CD4-positive, alpha-beta T cell (primary cell): ENCODE measurements at regions not wholly inside any gene's neighbourhood (a gene's known extent, or its start where the extent isn't known, plus 50 kb on each side); places are given as distances from the start of the nearest gene placed in this dataset.

Experiments
- ATAC-seq: fragments of 200-7000 bp; cut with Tn5 transposase; one replicate; pipeline ENCODE4 v1.10.0; 2022; ENCODE audit warnings: mild to moderate bottlenecking; ENCODE audit not compliant: poor library complexity
- CTCF ChIA-PET: fragments of 350-600 bp; sonication (Branson Sonifier 250); formaldehyde crosslinking; loops from one replicate; lab custom pipeline; 2021; ENCODE audit warnings: antibody characterized with exemption, inconsistent platforms; lab: Charles Lee
- POLR2A ChIA-PET: fragments of 350-600 bp; sonication (Branson Sonifier 250); formaldehyde crosslinking; loops from one replicate; lab custom pipeline; 2021; ENCODE audit warnings: antibody characterized with exemption, inconsistent platforms; lab: Charles Lee
- DNase-seq, 14 experiments: peaks; one replicate each; pipeline ENCODE4 v3.0.0-alpha.2; 2013 to 2020; ENCODE audit warnings: mixed read lengths in 2 of 14
- H3K27ac ChIP-seq, 2 donors: one replicate each; pipeline versions ENCODE4 v1.5.1 to v1.7.0; 2013; ENCODE audit warnings: low read length in 2 of 2, low read depth in 1 of 2, mild to moderate bottlenecking in 1 of 2
- H3K27me3 ChIP-seq, 2 experiments: 1 replicate in 1 of 2; 2 replicates in 1 of 2; pipeline versions ENCODE4 v1.6.1 to v1.7.0; 2013; ENCODE audit warnings: low read length in 2 of 2, control low read depth in 1 of 2, mild to moderate bottlenecking in 1 of 2, moderate library complexity in 1 of 2; ENCODE audit not compliant: insufficient read depth in 2 of 2, control insufficient read depth in 1 of 2
- H3K36me3 ChIP-seq: one replicate; pipeline ENCODE4 v1.6.1; 2013; ENCODE audit warnings: low read length, control low read depth; ENCODE audit not compliant: insufficient read depth
- H3K4me1 ChIP-seq: one replicate; pipeline ENCODE4 v1.6.1; 2013; ENCODE audit warnings: low read length, control low read depth; ENCODE audit not compliant: insufficient read depth
- H3K4me3 ChIP-seq: one replicate; pipeline ENCODE4 v1.5.1; 2013; ENCODE audit warnings: mild to moderate bottlenecking, low read length, moderate library complexity
- H3K9me3 ChIP-seq, 2 experiments: 1 replicate in 1 of 2; 2 replicates in 1 of 2; pipeline versions ENCODE4 v1.6.1 to v1.7.0; 2013; ENCODE audit warnings: low read length in 2 of 2, mild to moderate bottlenecking in 2 of 2, control low read depth in 1 of 2, moderate library complexity in 1 of 2; ENCODE audit not compliant: control insufficient read depth in 1 of 2, insufficient read depth in 1 of 2
- H3K27ac Mint-ChIP-seq: one replicate; pipeline ENCODE4 v1.8.0; 2020; ENCODE audit warnings: mixed read lengths
- H3K27me3 Mint-ChIP-seq: one replicate; pipeline ENCODE4 v1.8.0; 2021; ENCODE audit warnings: mixed read lengths
- H3K36me3 Mint-ChIP-seq: one replicate; pipeline ENCODE4 v1.8.0; 2021; ENCODE audit warnings: low read depth, mixed read lengths
- H3K4me1 Mint-ChIP-seq: one replicate; pipeline ENCODE4 v1.8.0; 2021; ENCODE audit warnings: low read depth, mixed read lengths
- H3K4me3 Mint-ChIP-seq: one replicate; pipeline ENCODE4 v1.8.0; 2020; ENCODE audit warnings: mild to moderate bottlenecking, mixed read lengths
- H3K9me3 Mint-ChIP-seq: one replicate; pipeline ENCODE4 v1.8.0; 2020; ENCODE audit warnings: mixed read lengths
- intact Hi-C, 2 experiments: fragments of 100-400 bp; cut with DNase I in 1 of 2; cut with micrococcal nuclease in 1 of 2; formaldehyde crosslinking; loops; one replicate each; pipeline versions ENCODE4 v1.15.1 to v1.9.0; 2023 to 2025; cut with DNase I, micrococcal nuclease
- TF ChIP-seq, protein P1 (sequence below): fragments of 200-600 bp; IDR thresholded peaks from one replicate; pipeline ENCODE4 v1.8.0; 2022; ENCODE audit warnings: antibody characterized with exemption, mild to moderate bottlenecking

- ChIA-PET POLR2A (no interaction called here), CTCF (no interaction called here)
- H3K9me3 ChIP-seq: peaks cover 0 to 17% of the 10 kb centered on the region in 2 experiments
- no peaks in the 10 kb centered on the region for H3K4me1 ChIP-seq
- H3K27me3 ChIP-seq: peaks cover 0 to 11% of the 10 kb centered on the region in 2 experiments
- H3K36me3 ChIP-seq: no peaks in the 10 kb centered on the region
- H3K27me3 Mint-ChIP-seq: peaks cover 10% of the 10 kb centered on the region
- no peak overlapping the region for H3K27ac Mint-ChIP-seq
- H3K9me3 Mint-ChIP-seq: no peaks in the 10 kb centered on the region
- intact Hi-C loops: no loop called here
- H3K4me1 Mint-ChIP-seq: no peaks in the 10 kb centered on the region
- ATAC-seq (no peak), DNase-seq (no peak)
- no peak overlapping the region for H3K4me3 ChIP-seq
- no peak overlapping the region for H3K27ac ChIP-seq
- H3K36me3 Mint-ChIP-seq: no peaks in the 10 kb centered on the region
- no peak overlapping the region for H3K4me3 Mint-ChIP-seq
- TF ChIP-seq, protein P1, sequence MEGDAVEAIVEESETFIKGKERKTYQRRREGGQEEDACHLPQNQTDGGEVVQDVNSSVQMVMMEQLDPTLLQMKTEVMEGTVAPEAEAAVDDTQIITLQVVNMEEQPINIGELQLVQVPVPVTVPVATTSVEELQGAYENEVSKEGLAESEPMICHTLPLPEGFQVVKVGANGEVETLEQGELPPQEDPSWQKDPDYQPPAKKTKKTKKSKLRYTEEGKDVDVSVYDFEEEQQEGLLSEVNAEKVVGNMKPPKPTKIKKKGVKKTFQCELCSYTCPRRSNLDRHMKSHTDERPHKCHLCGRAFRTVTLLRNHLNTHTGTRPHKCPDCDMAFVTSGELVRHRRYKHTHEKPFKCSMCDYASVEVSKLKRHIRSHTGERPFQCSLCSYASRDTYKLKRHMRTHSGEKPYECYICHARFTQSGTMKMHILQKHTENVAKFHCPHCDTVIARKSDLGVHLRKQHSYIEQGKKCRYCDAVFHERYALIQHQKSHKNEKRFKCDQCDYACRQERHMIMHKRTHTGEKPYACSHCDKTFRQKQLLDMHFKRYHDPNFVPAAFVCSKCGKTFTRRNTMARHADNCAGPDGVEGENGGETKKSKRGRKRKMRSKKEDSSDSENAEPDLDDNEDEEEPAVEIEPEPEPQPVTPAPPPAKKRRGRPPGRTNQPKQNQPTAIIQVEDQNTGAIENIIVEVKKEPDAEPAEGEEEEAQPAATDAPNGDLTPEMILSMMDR: no peak
Measured at GRCh38 chr2:46829231-46829995, 86.2 kb downstream of the MCFD2 start.

DNA sequence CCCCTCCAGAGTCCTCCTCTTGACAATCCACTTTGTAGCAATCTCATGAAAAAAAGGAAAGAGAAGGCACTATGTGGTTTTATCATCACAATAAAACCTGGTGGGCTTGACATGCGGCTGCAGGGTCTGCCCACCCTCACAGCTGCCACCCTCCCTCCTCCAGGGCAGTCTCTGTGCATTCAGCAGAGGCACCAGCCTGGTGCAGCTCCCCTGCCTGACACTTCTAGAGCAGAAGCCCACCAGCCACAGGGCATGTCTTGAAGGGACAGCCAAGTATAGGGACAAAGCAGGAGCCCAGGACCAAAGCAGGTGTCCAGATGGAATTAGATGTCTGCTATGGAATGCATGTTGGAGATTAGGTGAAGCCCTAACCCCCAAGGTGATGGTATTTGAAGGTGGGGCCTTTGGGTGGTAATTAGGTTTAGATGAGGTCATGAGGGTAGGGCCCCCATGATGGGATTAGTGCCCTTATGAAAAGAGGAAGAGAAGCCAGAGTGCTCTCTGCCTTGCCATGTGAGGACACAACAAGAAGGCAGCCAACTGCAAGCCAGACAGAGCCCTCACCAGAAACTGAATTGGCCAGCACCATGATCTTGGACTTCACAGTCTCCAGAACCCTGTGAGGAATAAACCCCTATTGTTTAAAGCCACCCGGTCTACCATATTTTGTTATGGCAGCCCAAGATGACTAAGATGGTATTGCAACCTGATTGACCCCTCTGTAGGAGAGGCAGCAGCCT is 86.9 kb downstream of the MCFD2 start:
- TF ChIP-seq, protein P1: no peak
- POLR2A ChIA-PET: no interaction called here
- ATAC-seq: no peak
- CTCF ChIA-PET: no interaction called here
- H3K9me3 ChIP-seq: peaks cover 0 to 17% of the 10 kb centered on the region in 2 experiments
- Mint-ChIP-seq H3K27ac (no peak overlapping the region), H3K9me3 (no peaks in the 10 kb centered on the region), H3K4me3 (no peak overlapping the region), H3K36me3 (no peaks in the 10 kb centered on the region), H3K27me3 (peaks cover 10% of the 10 kb centered on the region), H3K4me1 (no peaks in the 10 kb centered on the region)
- no peak for DNase-seq
- no peak overlapping the region for H3K27ac ChIP-seq
- no peaks in the 10 kb centered on the region for H3K4me1 ChIP-seq
- intact Hi-C loops: no loop called here
- H3K27me3 ChIP-seq: peaks cover 0 to 11% of the 10 kb centered on the region in 2 experiments
- H3K4me3 ChIP-seq: no peak overlapping the region
- H3K36me3 ChIP-seq: no peaks in the 10 kb centered on the region

GRCh38 chr2:46828135-46828438 is 87.5 kb downstream of the MCFD2 start:
- Mint-ChIP-seq H3K9me3 (no peaks in the 10 kb centered on the region), H3K27me3 (peaks cover 10% of the 10 kb centered on the region), H3K36me3 (no peaks in the 10 kb centered on the region), H3K4me3 (no peak overlapping the region), H3K4me1 (no peaks in the 10 kb centered on the region), H3K27ac (no peak overlapping the region)
- POLR2A ChIA-PET: no interaction called here
- Histone ChIP-seq H3K36me3 (no peaks in the 10 kb centered on the region), H3K9me3 (peaks cover 0 to 17% of the 10 kb centered on the region in 2 experiments), H3K27me3 (peaks cover 0 to 11% of the 10 kb centered on the region in 2 experiments), H3K27ac (no peak overlapping the region), H3K4me1 (no peaks in the 10 kb centered on the region), H3K4me3 (no peak overlapping the region)
- DNase-seq (no peak), ATAC-seq (no peak)
- intact Hi-C loops: no loop called here
- TF ChIP-seq, protein P1: no peak
- CTCF ChIA-PET: no interaction called here
